ENCODE measurements at regions not wholly inside any gene's neighbourhood (a gene's known extent, or its start where the extent isn't known, plus 50 kb on each side); places are given as distances from the start of the nearest gene placed in this dataset.

DNA sequence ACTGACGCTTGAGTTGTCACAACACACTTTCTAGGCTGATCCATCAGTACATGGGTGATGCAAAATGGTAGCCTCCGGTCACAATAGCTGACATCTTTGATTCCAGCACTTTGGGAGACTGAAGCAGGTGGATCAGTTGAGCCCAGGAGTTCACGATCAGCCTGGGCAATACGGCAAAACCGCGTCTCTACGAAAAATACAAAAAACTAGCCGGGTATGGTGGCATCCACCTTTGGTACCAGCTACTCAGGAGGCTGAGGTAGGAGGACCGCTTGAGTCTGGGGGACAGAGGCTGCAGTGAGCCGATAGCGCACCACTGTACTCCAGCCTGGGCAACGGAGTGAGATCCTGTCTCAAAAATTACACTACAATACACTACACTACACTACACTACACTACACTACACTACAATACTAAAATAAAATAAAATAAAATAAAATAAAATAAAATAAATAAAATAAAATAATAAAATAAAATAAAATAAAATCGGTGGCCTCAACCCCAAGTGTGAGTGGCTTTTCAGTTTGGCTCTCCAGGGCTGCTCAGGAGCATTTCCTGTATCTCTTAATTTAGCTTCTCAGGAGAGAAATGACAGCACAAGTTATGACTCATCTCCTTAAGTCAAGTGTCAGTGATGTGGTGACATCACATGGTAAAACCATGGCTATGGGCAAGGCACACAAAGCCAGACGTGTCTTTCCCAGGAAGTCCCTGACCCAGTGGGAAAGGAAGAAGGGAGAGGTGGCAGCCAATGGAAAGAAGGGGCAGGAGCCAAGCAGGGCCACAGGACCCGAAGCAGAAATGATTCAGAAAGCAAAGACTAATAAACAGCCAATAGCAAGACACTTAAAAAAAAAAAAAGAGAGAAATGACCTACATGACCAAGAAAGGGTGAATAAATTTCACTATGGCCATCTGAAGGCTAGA, 75.3 kb upstream of the TBC1D3K start (continued):
- TF ChIP-seq IRF5 (IDR thresholded peaks at IDR 0.05; ENCODE audit: borderline replicate concordance) (no peak), YBX1 (IDR thresholded peaks at IDR 0.05) (no peak), STAT3 (IDR thresholded peaks at IDR 0.05; ENCODE audit: low read depth, low read length) (no peak), RUNX3 (IDR thresholded peaks at IDR 0.05; ENCODE audit: low read length) (peak; percentile 80), E2F4 (IDR thresholded peaks at IDR 0.05; ENCODE audit: low read depth, low read length) (no peak), NRF1 (conservative IDR thresholded peaks at IDR 0.05; ENCODE audit: low read depth, low read length) (no peak), DPF2 (IDR thresholded peaks at IDR 0.05) (peak; percentile 55; the same call in 1 of the 2 replicates), SPI1 (IDR thresholded peaks at IDR 0.05; ENCODE audit: borderline replicate concordance, insufficient read depth, low read depth, low read length) (peak; percentile 36; the same call in 1 of the 2 replicates), POLR2A (IDR thresholded peaks at IDR 0.05; ENCODE audit: low read depth, low read length) (no peak), NFYB (IDR thresholded peaks at IDR 0.05; ENCODE audit: insufficient read depth, low read depth, low read length) (peak; percentile 64), NBN (IDR thresholded peaks at IDR 0.05) (peak; percentile 81), ZNF687 (IDR thresholded peaks at IDR 0.05) (peak; percentile 93), WRNIP1 (IDR thresholded peaks at IDR 0.05; ENCODE audit: borderline replicate concordance, low read depth, low read length) (no peak), CBX5 (IDR thresholded peaks at IDR 0.05; ENCODE audit: low read depth) (no peak), MEF2B (IDR thresholded peaks at IDR 0.05; ENCODE audit: partially characterized antibody, poor library complexity, severe bottlenecking) (peak; percentile 68), BACH1 (IDR thresholded peaks at IDR 0.05; ENCODE audit: borderline replicate concordance) (no peak), PML (IDR thresholded peaks at IDR 0.05; ENCODE audit: low read length) (no peak), RBBP5 (conservative IDR thresholded peaks at IDR 0.05) (no peak), YY1 (IDR thresholded peaks at IDR 0.05; ENCODE audit: low read depth, low read length) (no peak), FOS (IDR thresholded peaks at IDR 0.05; ENCODE audit: borderline replicate concordance, extremely low read depth, insufficient read length) (no peak), HCFC1 (IDR thresholded peaks at IDR 0.05; ENCODE audit: low read length) (no peak), FOXM1 (IDR thresholded peaks at IDR 0.05; ENCODE audit: low read depth, low read length) (no peak; the same call in 1 of the 2 replicates), SRF (IDR thresholded peaks at IDR 0.05; ENCODE audit: low read depth in 2 of 2, low read length in 2 of 2) (no peak)
- TF ChIP-seq, protein P1, sequence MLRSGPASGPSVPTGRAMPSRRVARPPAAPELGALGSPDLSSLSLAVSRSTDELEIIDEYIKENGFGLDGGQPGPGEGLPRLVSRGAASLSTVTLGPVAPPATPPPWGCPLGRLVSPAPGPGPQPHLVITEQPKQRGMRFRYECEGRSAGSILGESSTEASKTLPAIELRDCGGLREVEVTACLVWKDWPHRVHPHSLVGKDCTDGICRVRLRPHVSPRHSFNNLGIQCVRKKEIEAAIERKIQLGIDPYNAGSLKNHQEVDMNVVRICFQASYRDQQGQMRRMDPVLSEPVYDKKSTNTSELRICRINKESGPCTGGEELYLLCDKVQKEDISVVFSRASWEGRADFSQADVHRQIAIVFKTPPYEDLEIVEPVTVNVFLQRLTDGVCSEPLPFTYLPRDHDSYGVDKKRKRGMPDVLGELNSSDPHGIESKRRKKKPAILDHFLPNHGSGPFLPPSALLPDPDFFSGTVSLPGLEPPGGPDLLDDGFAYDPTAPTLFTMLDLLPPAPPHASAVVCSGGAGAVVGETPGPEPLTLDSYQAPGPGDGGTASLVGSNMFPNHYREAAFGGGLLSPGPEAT (IDR thresholded peaks at IDR 0.05; ENCODE audit: low read depth) = peak; percentile 89

Data from GM12878 (cell line).